RWPE2 (cell line): ENCODE measurements at regions not wholly inside any gene's neighbourhood (a gene's known extent, or its start where the extent isn't known, plus 50 kb on each side); places are given as distances from the start of the nearest gene placed in this dataset.

Source experiments
- ATAC-seq: fragments of 200-7000 bp; cut with Tn5 transposase; 3 replicates; pipeline ENCODE4 v1.9.1; 2021; ENCODE audit warnings: low read depth
- DNase-seq: peaks from one replicate; pipeline ENCODE4 v3.0.0-alpha.2; 2020; ENCODE audit warnings: low spot score
- H3K27ac ChIP-seq: fragments of 450-650 bp; 2 replicates; pipeline ENCODE4 v1.5.1; 2017; ENCODE audit warnings: mild to moderate bottlenecking; ENCODE audit not compliant: poor library complexity, severe bottlenecking
- H3K27me3 ChIP-seq: fragments of 250-450 bp; sonication (Bioruptor Pico); 2 replicates; pipeline ENCODE4 v1.5.1; 2021; ENCODE audit warnings: mild to moderate bottlenecking, moderate library complexity; ENCODE audit not compliant: insufficient read depth, poor library complexity, severe bottlenecking
- H3K36me3 ChIP-seq: fragments of 250-450 bp; sonication (Bioruptor Pico); 2 replicates; pipeline ENCODE4 v1.5.1; 2020; ENCODE audit warnings: low read depth, mild to moderate bottlenecking, moderate library complexity
- H3K4me1 ChIP-seq: fragments of 250-450 bp; sonication (Bioruptor Pico); 2 replicates; pipeline ENCODE4 v1.5.1; 2021; ENCODE audit warnings: mild to moderate bottlenecking, moderate library complexity; ENCODE audit not compliant: insufficient read depth, poor library complexity, severe bottlenecking
- H3K4me3 ChIP-seq: fragments of 250-450 bp; sonication (Bioruptor Pico); 2 replicates; pipeline ENCODE4 v1.5.1; 2021; ENCODE audit warnings: mild to moderate bottlenecking, moderate library complexity; ENCODE audit not compliant: severe bottlenecking
- H3K9me3 ChIP-seq: fragments of 250-450 bp; sonication (Bioruptor Pico); 2 replicates; pipeline ENCODE4 v1.5.1; 2021; ENCODE audit warnings: mild to moderate bottlenecking, moderate library complexity; ENCODE audit not compliant: severe bottlenecking
- TF ChIP-seq, protein P1 (sequence below): fragments of 450-650 bp; IDR thresholded peaks from one replicate; pipeline ENCODE4 v1.5.1; 2017; ENCODE audit warnings: mild to moderate bottlenecking, moderate library complexity; ENCODE audit not compliant: poor library complexity, severe bottlenecking

DNA sequence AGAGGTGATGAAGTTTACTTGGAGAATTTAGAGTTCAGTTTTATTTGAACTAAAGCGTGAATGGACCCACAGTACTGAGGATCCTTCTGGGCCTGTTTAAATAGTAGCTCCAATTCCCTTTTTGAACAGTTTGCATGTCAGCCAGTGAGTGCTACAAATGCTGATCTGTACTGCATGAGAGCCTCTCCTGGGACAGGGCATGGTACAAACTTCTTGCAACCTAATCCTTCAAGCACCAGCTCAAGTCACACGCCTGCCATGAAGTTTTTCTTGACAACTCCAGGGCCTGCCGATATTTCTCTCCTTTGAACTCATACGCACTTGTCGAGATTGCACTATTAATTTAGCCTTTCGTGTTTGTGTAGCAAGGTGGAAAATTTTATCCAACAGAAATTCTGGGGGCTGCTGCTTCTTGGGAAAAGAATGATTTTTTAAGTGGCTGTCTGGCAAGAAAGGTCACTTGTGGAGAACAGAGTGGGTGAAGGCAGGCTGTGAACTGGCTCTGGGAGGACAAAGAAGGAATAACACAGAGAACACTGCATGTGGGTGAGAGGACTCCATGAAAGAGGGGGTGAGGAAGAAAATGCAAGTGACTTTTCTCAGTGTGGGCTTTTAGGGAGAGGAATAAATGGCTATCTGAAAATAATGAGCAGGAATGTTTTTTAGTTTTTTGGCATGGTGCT is 192.5 kb downstream of the NDFIP2 start:
- Histone ChIP-seq H3K36me3 (no peaks in the 10 kb centered on the region), H3K9me3 (no peaks in the 10 kb centered on the region), H3K4me3 (no peak overlapping the region), H3K27me3 (no peaks in the 10 kb centered on the region), H3K4me1 (no peaks in the 10 kb centered on the region), H3K27ac (no peak overlapping the region)
- TF ChIP-seq, protein P1, sequence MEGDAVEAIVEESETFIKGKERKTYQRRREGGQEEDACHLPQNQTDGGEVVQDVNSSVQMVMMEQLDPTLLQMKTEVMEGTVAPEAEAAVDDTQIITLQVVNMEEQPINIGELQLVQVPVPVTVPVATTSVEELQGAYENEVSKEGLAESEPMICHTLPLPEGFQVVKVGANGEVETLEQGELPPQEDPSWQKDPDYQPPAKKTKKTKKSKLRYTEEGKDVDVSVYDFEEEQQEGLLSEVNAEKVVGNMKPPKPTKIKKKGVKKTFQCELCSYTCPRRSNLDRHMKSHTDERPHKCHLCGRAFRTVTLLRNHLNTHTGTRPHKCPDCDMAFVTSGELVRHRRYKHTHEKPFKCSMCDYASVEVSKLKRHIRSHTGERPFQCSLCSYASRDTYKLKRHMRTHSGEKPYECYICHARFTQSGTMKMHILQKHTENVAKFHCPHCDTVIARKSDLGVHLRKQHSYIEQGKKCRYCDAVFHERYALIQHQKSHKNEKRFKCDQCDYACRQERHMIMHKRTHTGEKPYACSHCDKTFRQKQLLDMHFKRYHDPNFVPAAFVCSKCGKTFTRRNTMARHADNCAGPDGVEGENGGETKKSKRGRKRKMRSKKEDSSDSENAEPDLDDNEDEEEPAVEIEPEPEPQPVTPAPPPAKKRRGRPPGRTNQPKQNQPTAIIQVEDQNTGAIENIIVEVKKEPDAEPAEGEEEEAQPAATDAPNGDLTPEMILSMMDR, result no peak
- no peak for ATAC-seq
- no peak for DNase-seq

DNA sequence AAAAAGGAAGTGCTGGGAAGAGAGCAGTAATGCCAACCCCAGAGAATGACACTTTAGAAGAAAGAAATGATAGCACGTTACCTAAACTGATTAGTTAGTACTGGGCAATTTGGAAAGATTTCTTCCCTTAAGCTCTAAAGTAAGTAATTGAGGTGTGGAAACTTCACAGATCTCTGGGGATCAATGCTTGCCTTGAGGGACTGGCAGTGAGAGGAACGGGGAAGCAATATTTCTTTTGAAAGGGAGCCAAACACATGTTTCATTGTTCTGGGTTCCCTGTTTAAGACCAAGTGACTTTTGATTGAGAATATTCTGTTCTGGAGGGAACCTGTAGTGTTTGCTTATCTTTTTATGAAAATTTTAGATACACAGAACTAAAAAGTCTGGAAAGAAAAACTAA is 190.5 kb downstream of the NDFIP2 start:
- no peak overlapping the region for H3K4me3 ChIP-seq
- H3K4me1 ChIP-seq, result no peaks in the 10 kb centered on the region
- DNase-seq (no peak), ATAC-seq (no peak)
- no peaks in the 10 kb centered on the region for H3K9me3 ChIP-seq
- H3K27ac ChIP-seq, result no peak overlapping the region
- H3K36me3 ChIP-seq, result no peaks in the 10 kb centered on the region
- no peaks in the 10 kb centered on the region for H3K27me3 ChIP-seq
- TF ChIP-seq, protein P1, result no peak

DNA sequence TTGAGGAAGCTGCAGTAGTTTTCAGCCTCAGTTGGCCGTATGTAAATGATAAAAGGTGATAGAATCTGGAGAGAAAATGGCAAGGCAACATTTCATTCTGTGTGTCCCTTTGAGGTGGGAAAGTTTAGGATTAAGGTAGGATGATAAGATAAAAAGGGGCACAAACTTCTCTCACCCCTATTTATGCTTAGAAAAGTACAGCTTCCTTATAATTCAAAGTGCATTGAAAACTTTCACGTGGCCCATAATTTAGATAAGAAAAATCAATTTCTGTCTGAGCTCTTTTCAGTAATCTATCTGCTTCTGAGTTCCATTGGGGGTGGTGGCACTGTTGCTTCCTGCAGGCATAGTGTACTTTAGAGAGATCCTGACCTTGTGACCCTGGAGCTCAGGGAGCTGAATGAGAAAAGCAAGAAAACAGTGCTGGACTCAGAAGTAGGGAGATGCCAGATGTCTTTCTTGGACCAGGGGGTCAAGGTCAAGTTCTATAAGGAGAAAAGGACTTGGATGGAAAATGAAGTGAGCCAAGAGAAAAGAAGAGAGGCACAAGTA is 187.3 kb downstream of the NDFIP2 start:
- ATAC-seq (no peak), DNase-seq (no peak)
- Histone ChIP-seq H3K27me3 (no peaks in the 10 kb centered on the region), H3K36me3 (no peaks in the 10 kb centered on the region), H3K27ac (no peak overlapping the region), H3K4me3 (no peak overlapping the region), H3K4me1 (no peaks in the 10 kb centered on the region), H3K9me3 (no peaks in the 10 kb centered on the region)
- TF ChIP-seq, protein P1, result no peak

DNA sequence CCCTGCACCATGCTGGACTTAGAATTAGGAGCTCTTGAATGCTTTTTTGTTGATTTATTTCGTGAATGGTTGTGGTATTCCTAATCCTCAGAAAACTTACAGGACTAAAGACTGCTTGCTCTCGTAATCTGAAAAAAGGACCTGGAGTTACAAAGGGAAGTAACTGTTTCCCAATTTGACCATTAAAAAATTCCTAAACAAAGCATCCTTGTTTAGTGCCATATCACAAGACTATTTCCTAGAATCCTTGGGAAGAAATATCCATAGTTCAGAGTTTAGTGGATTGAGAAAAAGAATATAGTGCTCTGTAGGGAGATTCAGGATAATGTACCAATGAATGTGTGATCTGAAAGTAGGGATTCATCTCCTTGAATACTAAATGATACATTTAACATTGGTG is 186.8 kb downstream of the NDFIP2 start:
- H3K27ac ChIP-seq, result no peak overlapping the region
- no peaks in the 10 kb centered on the region for H3K4me1 ChIP-seq
- no peaks in the 10 kb centered on the region for H3K9me3 ChIP-seq
- TF ChIP-seq, protein P1, result no peak
- DNase-seq, result no peak
- no peak overlapping the region for H3K4me3 ChIP-seq
- no peaks in the 10 kb centered on the region for H3K27me3 ChIP-seq
- ATAC-seq, result no peak
- no peaks in the 10 kb centered on the region for H3K36me3 ChIP-seq

DNA sequence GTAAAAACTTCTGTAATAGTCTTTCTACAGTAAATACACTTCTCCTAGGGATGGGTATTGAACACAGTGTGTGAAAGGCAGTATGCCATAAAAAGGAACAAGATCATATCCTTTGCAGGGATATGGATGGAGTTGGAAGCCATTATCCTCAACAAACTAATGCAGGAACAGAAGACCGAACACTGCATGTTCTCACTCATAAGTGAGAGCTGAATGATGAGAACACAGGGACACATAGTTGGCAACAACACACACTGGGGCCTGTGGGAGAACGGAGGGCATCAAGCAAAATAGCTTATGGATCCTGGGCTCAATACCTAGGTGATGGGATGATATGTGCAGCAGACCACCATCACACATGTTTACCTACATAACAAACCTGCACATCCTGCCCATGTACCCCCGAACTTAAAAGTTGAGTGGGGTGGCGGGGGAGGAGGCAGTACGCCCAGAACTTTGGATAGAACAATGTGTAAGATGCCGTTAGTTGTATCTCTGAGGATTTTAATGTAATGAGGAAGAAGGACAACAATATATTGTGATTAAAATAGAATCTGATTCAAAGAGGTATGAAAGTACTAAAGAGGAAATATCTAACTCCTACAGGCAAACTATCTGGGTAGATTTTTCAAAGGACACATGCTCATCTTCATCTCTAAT is 183.2 kb downstream of the NDFIP2 start:
- ATAC-seq, result no peak
- H3K9me3 ChIP-seq, result no peaks in the 10 kb centered on the region
- H3K4me1 ChIP-seq, result no peaks in the 10 kb centered on the region
- no peak overlapping the region for H3K27ac ChIP-seq
- H3K27me3 ChIP-seq, result no peaks in the 10 kb centered on the region
- no peak for DNase-seq
- H3K36me3 ChIP-seq, result no peaks in the 10 kb centered on the region
- TF ChIP-seq, protein P1, result no peak
- H3K4me3 ChIP-seq, result no peak overlapping the region
